ENCODE measurements at regions not wholly inside any gene's neighbourhood (a gene's known extent, or its start where the extent isn't known, plus 50 kb on each side); places are given as distances from the start of the nearest gene placed in this dataset.

- no peak overlapping the region for H3K18ac ChIP-seq (ENCODE audit: insufficient read length, low read depth, low read length)
- no peaks in the 10 kb centered on the region for H3K27me3 Mint-ChIP-seq (ENCODE audit: low read depth)
- no peak overlapping the region for H3K9ac ChIP-seq (ENCODE audit: extremely low read depth, insufficient read length, low read length)
- no peaks in the 10 kb centered on the region for H3K9me3 Mint-ChIP-seq
- no peaks in the 10 kb centered on the region for H3K9me3 ChIP-seq (ENCODE audit: control insufficient read depth, low read depth, low read length)
- H4K5ac ChIP-seq (ENCODE audit: insufficient read length, low read depth, low read length), result no peak overlapping the region
- H3K23me2 ChIP-seq (ENCODE audit: insufficient read length, low read depth, low read length, poor library complexity, severe bottlenecking), result no peaks in the 10 kb centered on the region
- no peak overlapping the region for H3K14ac ChIP-seq (ENCODE audit: insufficient read depth, low read length)
- no peak overlapping the region for H2AFZ ChIP-seq (ENCODE audit: low read length)
- H3K23ac ChIP-seq (ENCODE audit: insufficient read length, low read depth, low read length), result no peak overlapping the region
- no peak overlapping the region for H3K56ac ChIP-seq (ENCODE audit: insufficient read length, low read depth, low read length)
- H2BK5ac ChIP-seq (ENCODE audit: insufficient read length, low read length), result no peak overlapping the region
- H3K36me3 Mint-ChIP-seq (ENCODE audit: insufficient read depth in 1 of 3, low read depth in 3 of 3), result no peaks in the 10 kb centered on the region
- H2BK15ac ChIP-seq (ENCODE audit: low read depth, low read length), result no peak overlapping the region
- H3K4me1 ChIP-seq (ENCODE audit: insufficient read depth, low read length), result no peaks in the 10 kb centered on the region
- TF ChIP-seq CTCF (conservative IDR thresholded peaks at IDR 0.05), result no peak
- no peak overlapping the region for H4K8ac ChIP-seq (replicated peaks; ENCODE audit: insufficient read length, low read depth, low read length)
- WGBS (ENCODE audit: extremely low coverage, insufficient read length, low lambda C conversion rate), result no CpG with 5 or more reads among the region's 3 CpGs
- H2BK12ac ChIP-seq (ENCODE audit: insufficient read length, low read depth, low read length), result no peak overlapping the region
- H3T11ph ChIP-seq (ENCODE audit: low read length), result no peak overlapping the region
- H2AK5ac ChIP-seq (ENCODE audit: insufficient read length, low read length), result no peak overlapping the region
- no peak overlapping the region for H3K27ac Mint-ChIP-seq
- H2BK120ac ChIP-seq (ENCODE audit: low read depth, low read length, poor library complexity, severe bottlenecking), result no peak overlapping the region
- no peak overlapping the region for H3K4me3 Mint-ChIP-seq
- H3K4me2 ChIP-seq (ENCODE audit: insufficient read depth, insufficient read length, low read length), result no peak overlapping the region
- DNase-seq, result no peak
- no peaks in the 10 kb centered on the region for H3K27me3 ChIP-seq (ENCODE audit: insufficient read depth, low read length)
- H3K27ac ChIP-seq (ENCODE audit: insufficient read length, low read depth, low read length), result no peak overlapping the region
- no peak overlapping the region for H2BK20ac ChIP-seq (ENCODE audit: low read depth, low read length, poor library complexity, severe bottlenecking)
- no peaks in the 10 kb centered on the region for H3K79me2 ChIP-seq (ENCODE audit: insufficient read depth, low read length)
- no peaks in the 10 kb centered on the region for H3K79me1 ChIP-seq (ENCODE audit: insufficient read depth, low read depth, low read length, poor library complexity, severe bottlenecking)
- no peak overlapping the region for H3K4ac ChIP-seq (ENCODE audit: low read depth, low read length)
- no peaks in the 10 kb centered on the region for H3K4me1 Mint-ChIP-seq
- H4K91ac ChIP-seq (ENCODE audit: insufficient read length, low read depth, low read length), result no peak overlapping the region
- no peaks in the 10 kb centered on the region for H4K20me1 ChIP-seq (ENCODE audit: control insufficient read depth, insufficient read depth, insufficient read length)
Measured at GRCh38 chr7:124413029-124413428, 352.6 kb downstream of the GPR37 start.

Measured in H9 (cell line).